NT2/D1 (cell line): ENCODE measurements at regions not wholly inside any gene's neighbourhood (a gene's known extent, or its start where the extent isn't known, plus 50 kb on each side); places are given as distances from the start of the nearest gene placed in this dataset.
A peak's percentile ranks its signal among the peaks of the same experiment; 100 is the strongest.

Experiments
- DNase-seq: peaks from one replicate; pipeline ENCODE4 v3.0.0-alpha.2; 2011; ENCODE audit warnings: low read depth, low spot score
- H3K27me3 ChIP-seq: 2 replicates; pipeline ENCODE4 v1.6.0; 2011; ENCODE audit warnings: mild to moderate bottlenecking; ENCODE audit not compliant: insufficient read length, insufficient read depth
- H3K36me3 ChIP-seq: 2 replicates; pipeline ENCODE4 v1.6.1; 2011; ENCODE audit warnings: mild to moderate bottlenecking, low read length, mixed read lengths; ENCODE audit not compliant: insufficient read depth, insufficient read length
- H3K4me1 ChIP-seq: 2 replicates; pipeline ENCODE4 v1.5.1; 2011; ENCODE audit not compliant: insufficient read depth, insufficient read length
- H3K4me3 ChIP-seq: 2 replicates; pipeline ENCODE4 v1.5.1; 2011; ENCODE audit warnings: low read depth; ENCODE audit not compliant: insufficient read length
- H3K9ac ChIP-seq: 2 replicates; pipeline ENCODE4 v1.6.0; 2011; ENCODE audit warnings: low read depth; ENCODE audit not compliant: insufficient read length
- H3K9me3 ChIP-seq: 2 replicates; pipeline ENCODE4 v1.5.1; 2011; ENCODE audit warnings: mild to moderate bottlenecking, low read length; ENCODE audit not compliant: insufficient read depth
- SUZ12 ChIP-seq: IDR thresholded peaks from 2 replicates; pipeline ENCODE4 v1.6.1; 2011; ENCODE audit not compliant: insufficient read length, insufficient read depth; ENCODE audit errors: extremely low read depth
- YY1 ChIP-seq: IDR thresholded peaks from 2 replicates; pipeline ENCODE4 v1.6.1; 2011; ENCODE audit not compliant: insufficient read length, insufficient read depth
- ZNF274 ChIP-seq: IDR thresholded peaks from 2 replicates; pipeline ENCODE4 v1.6.1; 2011; ENCODE audit warnings: mild to moderate bottlenecking, low read depth, low read length

- TF ChIP-seq YY1 (no peak), SUZ12 (no peak), ZNF274 (no peak)
- Histone ChIP-seq H3K9me3 (no peaks in the 10 kb centered on the region), H3K27me3 (no peaks in the 10 kb centered on the region), H3K4me1 (no peaks in the 10 kb centered on the region), H3K9ac (no peak overlapping the region), H3K36me3 (no peaks in the 10 kb centered on the region), H3K4me3 (no peak overlapping the region)
- no peak for DNase-seq
Observed at GRCh38 chr7:46226860-46227259, 305.8 kb upstream of the IGFBP3 start.

GRCh38 chr7:46224363-46224762, 303.3 kb upstream of the IGFBP3 start:
- H3K9ac ChIP-seq = no peak overlapping the region
- no peak for DNase-seq

GRCh38 chr7:46220066-46220630, 299.1 kb upstream of the IGFBP3 start:
- TF ChIP-seq YY1 = no peak
- no peaks in the 10 kb centered on the region for H3K9me3 ChIP-seq
- H3K4me1 ChIP-seq = no peaks in the 10 kb centered on the region
- H3K27me3 ChIP-seq = no peaks in the 10 kb centered on the region
- H3K36me3 ChIP-seq = no peaks in the 10 kb centered on the region
- H3K9ac ChIP-seq = no peak overlapping the region
- DNase-seq = no peak
- H3K4me3 ChIP-seq = no peak overlapping the region

More at GRCh38 chr7:46224363-46224762, 303.3 kb upstream of the IGFBP3 start:
- H3K9me3 ChIP-seq = no peaks in the 10 kb centered on the region
- H3K4me3 ChIP-seq = no peak overlapping the region
- no peaks in the 10 kb centered on the region for H3K27me3 ChIP-seq
- H3K36me3 ChIP-seq = no peaks in the 10 kb centered on the region
- H3K4me1 ChIP-seq = no peaks in the 10 kb centered on the region
- TF ChIP-seq YY1 (no peak), SUZ12 (no peak), ZNF274 (no peak)

GRCh38 chr7:46218461-46219200, 297.6 kb upstream of the IGFBP3 start:
- Histone ChIP-seq H3K4me3 (no peak overlapping the region), H3K9ac (no peak overlapping the region), H3K9me3 (no peaks in the 10 kb centered on the region), H3K4me1 (no peaks in the 10 kb centered on the region), H3K36me3 (no peaks in the 10 kb centered on the region), H3K27me3 (no peaks in the 10 kb centered on the region)
- TF ChIP-seq SUZ12 = no peak
- TF ChIP-seq YY1 = no peak
- TF ChIP-seq ZNF274 = no peak
- DNase-seq = no peak

GRCh38 chr7:46215987-46216567, 295.0 kb upstream of the IGFBP3 start:
- no peaks in the 10 kb centered on the region for H3K4me1 ChIP-seq
- no peaks in the 10 kb centered on the region for H3K9me3 ChIP-seq
- no peak overlapping the region for H3K4me3 ChIP-seq
- no peak for TF ChIP-seq SUZ12
- TF ChIP-seq YY1 = no peak
- TF ChIP-seq ZNF274 = no peak
- DNase-seq = peak; percentile 83
- no peak overlapping the region for H3K9ac ChIP-seq
- H3K36me3 ChIP-seq = no peaks in the 10 kb centered on the region
- H3K27me3 ChIP-seq = no peaks in the 10 kb centered on the region

GRCh38 chr7:46214526-46214925, 293.5 kb upstream of the IGFBP3 start:
- Histone ChIP-seq H3K9me3 (no peaks in the 10 kb centered on the region), H3K4me1 (no peaks in the 10 kb centered on the region), H3K27me3 (no peaks in the 10 kb centered on the region), H3K9ac (no peak overlapping the region), H3K36me3 (no peaks in the 10 kb centered on the region), H3K4me3 (no peak overlapping the region)
- TF ChIP-seq YY1 = no peak
- no peak for TF ChIP-seq ZNF274
- no peak for TF ChIP-seq SUZ12
- no peak for DNase-seq

GRCh38 chr7:46213154-46213537, 292.1 kb upstream of the IGFBP3 start:
- no peaks in the 10 kb centered on the region for H3K36me3 ChIP-seq
- H3K4me1 ChIP-seq = no peaks in the 10 kb centered on the region
- H3K9ac ChIP-seq = no peak overlapping the region
- TF ChIP-seq ZNF274 (no peak), SUZ12 (no peak), YY1 (no peak)
- H3K27me3 ChIP-seq = no peaks in the 10 kb centered on the region
- no peak overlapping the region for H3K4me3 ChIP-seq
- H3K9me3 ChIP-seq = no peaks in the 10 kb centered on the region
- no peak for DNase-seq
